Trophoblast cell (in vitro differentiated cells and primary cell): ENCODE measurements at regions not wholly inside any gene's neighbourhood (a gene's known extent, or its start where the extent isn't known, plus 50 kb on each side); places are given as distances from the start of the nearest gene placed in this dataset.
"Not testable (repeated sequence)": the region's sequence is repeated elsewhere in the genome, so short reads cannot be mapped to it uniquely, and the experiment has no call there.

ENCODE experiments used
- DNase-seq, 2 donors: peaks; one replicate each; pipeline ENCODE4 v3.0.0-alpha.2; 2016
- H2AFZ ChIP-seq: 2 replicates; pipeline ENCODE4 v1.6.1; 2013; ENCODE audit warnings: low read length, moderate library complexity, mild to moderate bottlenecking; ENCODE audit not compliant: insufficient read depth, poor library complexity
- H2AK5ac ChIP-seq: 2 replicates; pipeline ENCODE4 v1.6.1; 2013; ENCODE audit warnings: mild to moderate bottlenecking, low read length
- H2BK120ac ChIP-seq: 2 replicates; pipeline ENCODE4 v1.6.1; 2013; ENCODE audit warnings: low read length, mild to moderate bottlenecking, moderate library complexity; ENCODE audit not compliant: insufficient read depth, poor library complexity
- H2BK12ac ChIP-seq: 2 replicates; pipeline ENCODE4 v1.6.1; 2013; ENCODE audit warnings: mild to moderate bottlenecking, low read length, moderate library complexity
- H2BK5ac ChIP-seq: 2 replicates; pipeline ENCODE4 v1.6.1; 2013; ENCODE audit warnings: low read length, low read depth, moderate library complexity, mild to moderate bottlenecking; ENCODE audit not compliant: poor library complexity
- H3K14ac ChIP-seq: 2 replicates; pipeline ENCODE4 v1.6.1; 2013; ENCODE audit warnings: mild to moderate bottlenecking, low read length
- H3K18ac ChIP-seq: 2 replicates; pipeline ENCODE4 v1.6.1; 2013; ENCODE audit warnings: mild to moderate bottlenecking, low read length
- H3K23ac ChIP-seq: 2 replicates; pipeline ENCODE4 v1.6.1; 2013; ENCODE audit warnings: low read length
- H3K27ac ChIP-seq: 2 replicates; pipeline ENCODE4 v1.5.1; 2013; ENCODE audit warnings: low read depth, mild to moderate bottlenecking, inconsistent platforms, low read length, moderate library complexity
- H3K27me3 ChIP-seq: 2 replicates; pipeline ENCODE4 v1.6.1; 2013; ENCODE audit warnings: inconsistent platforms, mild to moderate bottlenecking, low read length, moderate library complexity; ENCODE audit not compliant: insufficient read depth
- H3K36me3 ChIP-seq, 2 experiments: 1 replicate in 1 of 2; 2 replicates in 1 of 2; pipeline ENCODE4 v1.6.1; 2013; ENCODE audit warnings: low read length in 2 of 2, mild to moderate bottlenecking in 2 of 2, moderate library complexity in 1 of 2; ENCODE audit not compliant: insufficient read depth in 2 of 2, control insufficient read depth in 1 of 2
- H3K4ac ChIP-seq: 2 replicates; pipeline ENCODE4 v1.6.1; 2013; ENCODE audit warnings: low read depth, mild to moderate bottlenecking, low read length, moderate library complexity
- H3K4me1 ChIP-seq, 2 experiments: 1 replicate in 1 of 2; 2 replicates in 1 of 2; pipeline ENCODE4 v1.6.1; 2013; ENCODE audit warnings: low read length in 2 of 2, mild to moderate bottlenecking in 2 of 2, moderate library complexity in 1 of 2; ENCODE audit not compliant: insufficient read depth in 2 of 2, control insufficient read depth in 1 of 2
- H3K4me2 ChIP-seq: 2 replicates; pipeline ENCODE4 v1.6.1; 2013; ENCODE audit warnings: inconsistent platforms, mild to moderate bottlenecking, low read length, moderate library complexity
- H3K4me3 ChIP-seq: 2 replicates; pipeline ENCODE4 v1.5.1; 2013; ENCODE audit warnings: mild to moderate bottlenecking, low read depth, low read length, inconsistent platforms
- H3K79me1 ChIP-seq: one replicate; pipeline ENCODE4 v1.6.1; 2013; ENCODE audit warnings: low read length
- H3K79me2 ChIP-seq: 2 replicates; pipeline ENCODE4 v1.6.1; 2013; ENCODE audit warnings: low read length, mild to moderate bottlenecking; ENCODE audit not compliant: control insufficient read depth, insufficient read depth, poor library complexity
- H3K9ac ChIP-seq: 2 replicates; pipeline ENCODE4 v1.6.1; 2013; ENCODE audit warnings: mild to moderate bottlenecking, low read length
- H3K9me3 ChIP-seq: 2 replicates; pipeline ENCODE4 v1.6.1; 2013; ENCODE audit warnings: low read depth, mild to moderate bottlenecking, control low read depth, inconsistent platforms, low read length; ENCODE audit not compliant: insufficient read depth
- H4K12ac ChIP-seq: 2 replicates; pipeline ENCODE4 v1.6.1; 2013; ENCODE audit warnings: low read depth, mild to moderate bottlenecking, low read length, moderate library complexity
- H4K8ac ChIP-seq: 2 replicates; pipeline ENCODE4 v1.6.1; 2013; ENCODE audit warnings: low read depth, mild to moderate bottlenecking, low read length, moderate library complexity
- H4K91ac ChIP-seq: one replicate; pipeline ENCODE4 v1.6.1; 2013; ENCODE audit warnings: low read depth, mild to moderate bottlenecking, low read length, moderate library complexity
- WGBS: extraction: QIAGEN DNeasy Blood & Tissue Kit; methylation state at CpG from one replicate; pipeline ENCODE4 v1.1.7; 2013; ENCODE audit warnings: missing lambda C conversion rate; ENCODE audit not compliant: insufficient read length, insufficient coverage; ENCODE audit errors: extremely low coverage; 5-methylcytosine and 5-hydroxymethylcytosine counted together

DNA sequence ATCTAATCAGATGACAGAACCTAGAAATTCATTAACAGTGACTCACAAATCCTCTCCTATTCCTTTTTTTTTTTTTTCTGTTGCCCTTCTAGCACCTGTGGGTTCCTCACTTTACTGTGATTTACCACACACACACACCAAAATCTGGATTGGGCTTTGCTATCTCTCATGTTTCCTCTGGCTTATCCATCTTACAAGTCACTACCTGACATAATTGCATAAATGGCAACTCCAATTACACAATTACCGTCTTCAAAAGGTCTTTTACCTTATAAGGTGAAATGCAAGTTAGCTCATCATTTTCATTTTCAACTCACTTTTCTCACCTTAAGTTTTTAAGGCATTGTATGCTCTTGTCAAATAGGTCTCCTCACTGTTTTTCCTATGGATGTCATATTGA lies 426.3 kb upstream of the MEF2C start:
- H2AK5ac ChIP-seq = no peak overlapping the region
- H3K4me2 ChIP-seq = no peak overlapping the region
- no peak for DNase-seq
- H2BK120ac ChIP-seq = no peak overlapping the region
- H3K9ac ChIP-seq = no peak overlapping the region
- H3K18ac ChIP-seq = no peak overlapping the region
- no peak overlapping the region for H3K14ac ChIP-seq
- H3K27me3 ChIP-seq = no peaks in the 10 kb centered on the region
- no peaks in the 10 kb centered on the region for H3K79me1 ChIP-seq
- peaks cover 0 to 3% of the 10 kb centered on the region in 2 experiments for H3K4me1 ChIP-seq
- H3K27ac ChIP-seq = no peak overlapping the region
- no peak overlapping the region for H4K8ac ChIP-seq
- no CpG with 5 or more reads among the region's 1 CpG for WGBS
- no peak overlapping the region for H3K23ac ChIP-seq
- H2AFZ ChIP-seq = no peak overlapping the region
- H2BK12ac ChIP-seq = no peak overlapping the region
- no peak overlapping the region for H3K4me3 ChIP-seq
- H3K4ac ChIP-seq = no peak overlapping the region
- no peak overlapping the region for H4K91ac ChIP-seq
- no peak overlapping the region for H4K12ac ChIP-seq
- no peaks in the 10 kb centered on the region for H3K79me2 ChIP-seq
- H3K9me3 ChIP-seq = no peaks in the 10 kb centered on the region
- no peak overlapping the region for H2BK5ac ChIP-seq
- H3K36me3 ChIP-seq = no peaks in the 10 kb centered on the region

GRCh38 chr5:89308606-89309040 lies 425.6 kb upstream of the MEF2C start:
- Histone ChIP-seq H3K27me3 (no peaks in the 10 kb centered on the region), H3K4me3 (no peak overlapping the region), H3K18ac (no peak overlapping the region), H3K23ac (no peak overlapping the region), H3K4me1 (peaks cover 0 to 3% of the 10 kb centered on the region in 2 experiments), H2BK120ac (no peak overlapping the region), H4K91ac (no peak overlapping the region), H3K79me2 (no peaks in the 10 kb centered on the region), H2AK5ac (no peak overlapping the region), H3K4me2 (no peak overlapping the region), H3K9ac (no peak overlapping the region), H4K8ac (no peak overlapping the region), H2AFZ (no peak overlapping the region), H3K14ac (no peak overlapping the region), H3K27ac (no peak overlapping the region), H3K36me3 (no peaks in the 10 kb centered on the region), H3K4ac (no peak overlapping the region), H4K12ac (no peak overlapping the region), H2BK12ac (no peak overlapping the region), H3K9me3 (no peaks in the 10 kb centered on the region), H3K79me1 (no peaks in the 10 kb centered on the region), H2BK5ac (no peak overlapping the region)
- DNase-seq = no peak
- WGBS = no CpG with 5 or more reads among the region's 4 CpGs

- H3K27ac ChIP-seq = no peak overlapping the region
- no peak overlapping the region for H3K23ac ChIP-seq
- H3K14ac ChIP-seq = no peak overlapping the region
- H2BK12ac ChIP-seq = no peak overlapping the region
- H3K18ac ChIP-seq = no peak overlapping the region
- WGBS = no CpG with 5 or more reads among the region's 1 CpG
- H3K9me3 ChIP-seq = no peaks in the 10 kb centered on the region
- H3K79me2 ChIP-seq = no peaks in the 10 kb centered on the region
- H2AFZ ChIP-seq = no peak overlapping the region
- H3K4ac ChIP-seq = no peak overlapping the region
- no peaks in the 10 kb centered on the region for H3K36me3 ChIP-seq
- no peak overlapping the region for H3K4me3 ChIP-seq
- no peak overlapping the region for H2BK120ac ChIP-seq
- no peaks in the 10 kb centered on the region for H3K27me3 ChIP-seq
- no peak overlapping the region for H4K8ac ChIP-seq
- no peaks in the 10 kb centered on the region for H3K79me1 ChIP-seq
- no peak overlapping the region for H3K9ac ChIP-seq
- no peak overlapping the region for H2AK5ac ChIP-seq
- no peak overlapping the region for H3K4me2 ChIP-seq
- H3K4me1 ChIP-seq = peaks cover 0 to 1% of the 10 kb centered on the region in 2 experiments
- no peak overlapping the region for H4K91ac ChIP-seq
- H2BK5ac ChIP-seq = no peak overlapping the region
- H4K12ac ChIP-seq = no peak overlapping the region
- DNase-seq = no peak
Observed at GRCh38 chr5:89307972-89308371, 425.0 kb upstream of the MEF2C start.

GRCh38 chr5:89307141-89307540 lies 424.2 kb upstream of the MEF2C start:
- not testable (repeated sequence) for H2AK5ac ChIP-seq, H3K4ac ChIP-seq, H2AFZ ChIP-seq, H3K18ac ChIP-seq, H3K36me3 ChIP-seq, H3K14ac ChIP-seq, H4K12ac ChIP-seq, H3K4me1 ChIP-seq, H4K8ac ChIP-seq, H2BK120ac ChIP-seq, H3K9ac ChIP-seq, H3K79me2 ChIP-seq, DNase-seq, H3K4me2 ChIP-seq, H3K4me3 ChIP-seq, H3K23ac ChIP-seq, H4K91ac ChIP-seq, H3K79me1 ChIP-seq, H3K9me3 ChIP-seq, H3K27ac ChIP-seq, H2BK12ac ChIP-seq, H3K27me3 ChIP-seq, H2BK5ac ChIP-seq
- no CpG with 5 or more reads among the region's 2 CpGs for WGBS
